ENCODE measurements at regions not wholly inside any gene's neighbourhood (a gene's known extent, or its start where the extent isn't known, plus 50 kb on each side); places are given as distances from the start of the nearest gene placed in this dataset.

DNA sequence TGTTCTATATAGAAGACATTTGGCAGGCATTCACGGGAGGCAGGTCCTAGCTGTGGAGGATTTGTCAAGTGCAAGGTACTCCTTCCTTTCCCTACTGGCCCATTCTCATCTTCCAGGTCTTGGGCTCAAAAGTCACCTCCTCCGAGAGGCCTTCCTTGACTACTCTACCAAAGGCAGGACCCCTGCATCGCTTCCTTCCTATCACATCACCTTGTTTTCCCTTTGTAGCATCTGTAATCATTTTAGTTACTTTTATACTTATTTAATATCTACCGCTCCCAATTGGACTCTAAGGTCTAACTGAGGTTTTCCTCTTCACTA lies 296.8 kb upstream of the KAZN start:
- Histone ChIP-seq H3K27ac (ENCODE audit: insufficient read depth, low read depth, low read length) (no peak overlapping the region), H3K4me1 (ENCODE audit: control insufficient read depth, extremely low read depth, insufficient read depth, low read length) (no peaks in the 10 kb centered on the region), H3K9me3 (replicated peaks; ENCODE audit: control insufficient read depth, insufficient read depth, low read length) (peaks cover 2% of the 10 kb centered on the region), H3K27me3 (ENCODE audit: control insufficient read depth in 2 of 2, insufficient read depth in 2 of 2, low read length in 2 of 2) (no peaks in the 10 kb centered on the region), H3K9ac (replicated peaks; ENCODE audit: extremely low read depth, insufficient read depth, low read length) (no peak overlapping the region), H3K4me3 (replicated peaks in 1 of 3; ENCODE audit: insufficient read depth in 1 of 3, low read depth in 1 of 3, low read length in 3 of 3) (no peak overlapping the region), H3K4me2 (ENCODE audit: insufficient read depth, low read length) (no peak overlapping the region), H3K9me1 (replicated peaks; ENCODE audit: control insufficient read depth, extremely low read depth, insufficient read depth, low read length) (no peaks in the 10 kb centered on the region), H3K79me2 (ENCODE audit: control insufficient read depth, insufficient read depth, low read length) (no peaks in the 10 kb centered on the region), H2AFZ (ENCODE audit: low read depth, low read length) (no peak overlapping the region), H3K36me3 (ENCODE audit: control insufficient read depth in 2 of 2, extremely low read depth in 1 of 2, insufficient read depth in 2 of 2, low read length in 2 of 2) (no peaks in the 10 kb centered on the region), H4K20me1 (replicated peaks; ENCODE audit: control insufficient read depth, extremely low read depth, insufficient read depth, low read length) (no peaks in the 10 kb centered on the region)
- ChIA-PET POLR2A (no interaction called here), CTCF (no interaction called here)
- dilution Hi-C loops (cut with MboI; ENCODE audit: extremely low pct_ligation_motif_present, low sequenced_read_pairs): no loop called here
- TF ChIP-seq POLR2AphosphoS5 (IDR thresholded peaks at IDR 0.05; ENCODE audit: insufficient read depth, low read depth, low read length) (no peak), MYC (IDR thresholded peaks at IDR 0.05; ENCODE audit: low read depth, low read length) (no peak), JUN (IDR thresholded peaks at IDR 0.05; ENCODE audit: borderline replicate concordance, insufficient read depth, insufficient read length, low read depth) (no peak), FOS (IDR thresholded peaks at IDR 0.05; ENCODE audit: borderline replicate concordance, insufficient read depth, low read length) (no peak), POLR2A (IDR thresholded peaks at IDR 0.05; ENCODE audit: low read depth, low read length) (no peak), EZH2 (IDR thresholded peaks at IDR 0.05; ENCODE audit: borderline replicate concordance, low read depth, low read length, severe bottlenecking) (no peak)
- TF ChIP-seq, protein P1, sequence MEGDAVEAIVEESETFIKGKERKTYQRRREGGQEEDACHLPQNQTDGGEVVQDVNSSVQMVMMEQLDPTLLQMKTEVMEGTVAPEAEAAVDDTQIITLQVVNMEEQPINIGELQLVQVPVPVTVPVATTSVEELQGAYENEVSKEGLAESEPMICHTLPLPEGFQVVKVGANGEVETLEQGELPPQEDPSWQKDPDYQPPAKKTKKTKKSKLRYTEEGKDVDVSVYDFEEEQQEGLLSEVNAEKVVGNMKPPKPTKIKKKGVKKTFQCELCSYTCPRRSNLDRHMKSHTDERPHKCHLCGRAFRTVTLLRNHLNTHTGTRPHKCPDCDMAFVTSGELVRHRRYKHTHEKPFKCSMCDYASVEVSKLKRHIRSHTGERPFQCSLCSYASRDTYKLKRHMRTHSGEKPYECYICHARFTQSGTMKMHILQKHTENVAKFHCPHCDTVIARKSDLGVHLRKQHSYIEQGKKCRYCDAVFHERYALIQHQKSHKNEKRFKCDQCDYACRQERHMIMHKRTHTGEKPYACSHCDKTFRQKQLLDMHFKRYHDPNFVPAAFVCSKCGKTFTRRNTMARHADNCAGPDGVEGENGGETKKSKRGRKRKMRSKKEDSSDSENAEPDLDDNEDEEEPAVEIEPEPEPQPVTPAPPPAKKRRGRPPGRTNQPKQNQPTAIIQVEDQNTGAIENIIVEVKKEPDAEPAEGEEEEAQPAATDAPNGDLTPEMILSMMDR (IDR thresholded peaks at IDR 0.05; ENCODE audit: extremely low read depth in 1 of 2, insufficient read depth in 1 of 2, low read depth in 1 of 2, low read length in 2 of 2): no peak
- TF ChIP-seq, protein P2, sequence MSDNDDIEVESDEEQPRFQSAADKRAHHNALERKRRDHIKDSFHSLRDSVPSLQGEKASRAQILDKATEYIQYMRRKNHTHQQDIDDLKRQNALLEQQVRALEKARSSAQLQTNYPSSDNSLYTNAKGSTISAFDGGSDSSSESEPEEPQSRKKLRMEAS (IDR thresholded peaks at IDR 0.05; ENCODE audit: insufficient read depth, insufficient read length): no peak
- intact Hi-C loops (cut with micrococcal nuclease): no loop called here
- DNase-seq (ENCODE audit: low read depth, low spot score) (no peak), FAIRE-seq (no peak)
- no TSS peak for BruUV-seq (replicated peaks)
